Prostate gland (tissue), 2 donors: ENCODE measurements at regions not wholly inside any gene's neighbourhood (a gene's known extent, or its start where the extent isn't known, plus 50 kb on each side); places are given as distances from the start of the nearest gene placed in this dataset.

Experiments
- DNase-seq: peaks from one replicate; pipeline ENCODE4 v3.0.0-alpha.2; 2019; ENCODE audit warnings: low spot score
- H3K27ac ChIP-seq, 2 donors: fragments of 200-600 bp; sonication (generic); 2 replicates each; pipeline ENCODE4 v1.5.1; 2017 to 2019
- H3K27me3 ChIP-seq: fragments of 200-600 bp; sonication (generic); replicated peaks from 2 replicates; pipeline ENCODE4 v1.5.1; 2019; ENCODE audit not compliant: insufficient read depth
- H3K36me3 ChIP-seq, 2 donors: fragments of 200-600 bp; sonication (generic); 1 replicate in 1 of 2; 2 replicates in 1 of 2; pipeline versions ENCODE4 v1.5.1 to v1.8.1; 2017 to 2019
- H3K4me1 ChIP-seq: fragments of 200-600 bp; sonication (generic); replicated peaks from 2 replicates; pipeline ENCODE4 v1.5.1; 2019
- H3K4me3 ChIP-seq, 2 donors: fragments of 200-600 bp; sonication (generic); 2 replicates each; pipeline ENCODE4 v1.5.1; 2017 to 2019
- H3K9me3 ChIP-seq: fragments of 200-600 bp; sonication (generic); 2 replicates; pipeline ENCODE4 v1.5.1; 2017
- POLR2A ChIP-seq: fragments of 450-650 bp; IDR thresholded peaks from one replicate; pipeline ENCODE4 v1.6.1; 2016; ENCODE audit warnings: antibody characterized with exemption, mild to moderate bottlenecking
- POLR2AphosphoS5 ChIP-seq: sonication (generic); formaldehyde crosslinking; IDR thresholded peaks from one replicate; pipeline ENCODE4 v1.6.1; 2017; ENCODE audit warnings: antibody characterized with exemption
- WGBS: methylation state at CpG from one replicate; pipeline ENCODE4 v1.1.5; 2018; 5-methylcytosine and 5-hydroxymethylcytosine counted together
- intact Hi-C: fragments of 100-400 bp; cut with DNase I; formaldehyde crosslinking; loops from one replicate; pipeline ENCODE4 v1.14.2; 2022
- TF ChIP-seq, protein P1 (sequence below), 4 experiments: fragments of 200-600 bp in 2 of 4; fragments of 450-650 bp in 2 of 4; sonication (generic) in 2 of 4; IDR thresholded peaks; 1 replicate in 3 of 4; 2 replicates in 1 of 4; pipeline ENCODE4 v1.5.1; 2016 to 2019; ENCODE audit warnings: antibody characterized with exemption in 4 of 4, mild to moderate bottlenecking in 2 of 4, moderate library complexity in 2 of 4

DNA sequence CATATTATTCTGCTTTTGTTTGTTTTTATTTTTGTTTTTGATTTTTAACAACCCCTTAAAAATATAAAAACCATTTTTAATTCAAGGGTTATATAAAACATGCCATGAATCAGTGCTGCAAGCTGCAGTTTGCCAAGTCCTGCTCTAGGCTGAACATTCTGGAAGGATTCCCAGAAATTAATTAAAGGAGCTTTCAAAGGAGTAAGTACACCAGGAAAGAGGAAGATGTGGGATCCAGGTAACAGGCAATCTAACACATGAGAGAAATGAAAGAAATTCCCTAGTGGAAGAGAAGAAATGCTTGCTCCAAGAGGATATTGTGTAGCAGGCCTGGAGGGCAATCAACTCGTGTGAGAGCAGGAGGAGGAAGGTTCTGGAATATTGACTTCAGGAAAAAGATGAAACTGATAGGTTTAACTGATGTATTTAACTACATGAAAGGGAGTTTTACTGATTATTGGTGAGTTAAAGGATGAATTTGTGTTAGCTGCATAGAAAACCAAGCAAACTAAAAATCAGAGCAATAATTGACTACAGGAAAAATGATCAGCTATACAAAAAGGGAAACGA is 146.0 kb upstream of the PHACTR1 start:
- TF ChIP-seq, protein P1, sequence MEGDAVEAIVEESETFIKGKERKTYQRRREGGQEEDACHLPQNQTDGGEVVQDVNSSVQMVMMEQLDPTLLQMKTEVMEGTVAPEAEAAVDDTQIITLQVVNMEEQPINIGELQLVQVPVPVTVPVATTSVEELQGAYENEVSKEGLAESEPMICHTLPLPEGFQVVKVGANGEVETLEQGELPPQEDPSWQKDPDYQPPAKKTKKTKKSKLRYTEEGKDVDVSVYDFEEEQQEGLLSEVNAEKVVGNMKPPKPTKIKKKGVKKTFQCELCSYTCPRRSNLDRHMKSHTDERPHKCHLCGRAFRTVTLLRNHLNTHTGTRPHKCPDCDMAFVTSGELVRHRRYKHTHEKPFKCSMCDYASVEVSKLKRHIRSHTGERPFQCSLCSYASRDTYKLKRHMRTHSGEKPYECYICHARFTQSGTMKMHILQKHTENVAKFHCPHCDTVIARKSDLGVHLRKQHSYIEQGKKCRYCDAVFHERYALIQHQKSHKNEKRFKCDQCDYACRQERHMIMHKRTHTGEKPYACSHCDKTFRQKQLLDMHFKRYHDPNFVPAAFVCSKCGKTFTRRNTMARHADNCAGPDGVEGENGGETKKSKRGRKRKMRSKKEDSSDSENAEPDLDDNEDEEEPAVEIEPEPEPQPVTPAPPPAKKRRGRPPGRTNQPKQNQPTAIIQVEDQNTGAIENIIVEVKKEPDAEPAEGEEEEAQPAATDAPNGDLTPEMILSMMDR (IDR thresholded peaks at IDR 0.05) = no peak
- peak; percentile 25 for TF ChIP-seq POLR2AphosphoS5
- DNase-seq = no peak
- no peaks in the 10 kb centered on the region for H3K4me1 ChIP-seq
- no peak overlapping the region for H3K4me3 ChIP-seq
- no peaks in the 10 kb centered on the region for H3K36me3 ChIP-seq
- 49% methylated on average over 2 of the region's 2 CpGs for WGBS
- H3K27ac ChIP-seq = no peak overlapping the region
- no peaks in the 10 kb centered on the region for H3K27me3 ChIP-seq
- intact Hi-C loops = no loop called here
- no peaks in the 10 kb centered on the region for H3K9me3 ChIP-seq

DNA sequence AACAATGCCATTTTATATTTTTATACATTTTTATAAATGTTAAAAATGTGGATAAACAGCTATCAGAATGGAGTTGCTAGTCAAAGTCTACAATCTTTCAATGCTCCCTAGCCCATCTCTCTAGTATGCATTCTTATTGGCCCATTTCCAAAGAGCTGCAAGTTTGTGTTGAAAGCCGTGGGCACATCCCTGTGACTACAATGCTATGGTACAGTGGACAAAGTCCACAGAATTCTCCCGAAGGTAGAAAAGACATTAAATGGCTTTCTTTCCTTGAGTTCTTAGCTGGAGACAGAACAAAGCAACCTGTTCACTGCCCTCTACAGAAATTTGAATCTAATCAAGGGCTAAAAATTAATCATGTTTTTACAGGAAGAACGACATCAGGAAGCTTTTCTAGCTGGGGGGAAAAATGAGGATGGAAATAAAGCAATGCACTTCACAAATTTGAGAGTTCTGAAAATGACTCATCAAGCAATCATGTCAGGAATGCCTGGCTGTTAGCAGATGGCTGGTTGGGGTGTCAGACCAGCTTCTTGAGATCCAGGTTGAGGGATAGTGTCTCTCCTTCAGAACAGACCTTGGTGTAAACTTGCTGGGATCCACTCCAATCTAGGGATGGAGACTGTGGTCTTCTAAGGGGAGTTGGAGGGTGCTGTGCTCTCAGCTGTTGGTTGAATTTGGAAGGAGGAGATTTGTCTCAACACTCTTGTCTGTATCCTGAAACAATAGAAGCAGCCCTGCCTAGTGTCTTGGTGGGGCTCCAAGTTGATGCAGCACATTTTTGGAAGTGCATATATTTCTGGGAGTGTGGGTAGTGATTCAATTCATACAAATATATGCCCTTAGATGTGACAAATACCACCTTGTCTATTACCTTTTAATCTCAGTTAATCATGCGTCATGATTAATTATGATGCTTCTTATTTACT is 143.4 kb upstream of the PHACTR1 start:
- Histone ChIP-seq H3K36me3 (no peaks in the 10 kb centered on the region), H3K4me1 (no peaks in the 10 kb centered on the region), H3K4me3 (no peak overlapping the region), H3K27me3 (no peaks in the 10 kb centered on the region), H3K9me3 (no peaks in the 10 kb centered on the region), H3K27ac (no peak overlapping the region)
- WGBS = 48% methylated on average over 4 of the region's 4 CpGs
- intact Hi-C loops = no loop called here
- DNase-seq = no peak
- TF ChIP-seq POLR2AphosphoS5 = peak; percentile 21
- no peak for TF ChIP-seq POLR2A

DNA sequence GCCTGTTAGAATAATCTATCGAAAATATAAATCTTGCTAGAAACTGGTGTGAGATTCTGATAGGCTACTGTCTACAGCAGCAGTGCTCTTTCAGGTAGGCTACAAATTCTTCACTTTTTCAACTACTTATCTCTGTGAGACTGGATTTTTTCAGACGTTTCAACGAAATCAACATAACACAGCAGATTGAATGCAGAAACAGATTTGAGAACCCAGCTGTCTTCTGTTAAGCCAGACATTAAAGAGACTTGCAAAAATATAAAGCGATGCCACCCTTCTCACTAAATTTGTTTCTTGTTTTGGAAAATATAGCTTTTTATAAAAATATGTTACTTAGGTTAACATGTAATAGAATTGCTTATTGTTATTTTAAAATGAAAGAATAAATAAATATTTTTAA is 140.6 kb upstream of the PHACTR1 start:
- no peak for DNase-seq
- WGBS = 83% methylated on average over 4 of the region's 4 CpGs
- no peaks in the 10 kb centered on the region for H3K36me3 ChIP-seq
- TF ChIP-seq, protein P1 (IDR thresholded peaks at IDR 0.05) = no peak
- no peak for TF ChIP-seq POLR2A
- no peak for TF ChIP-seq POLR2AphosphoS5
- H3K27me3 ChIP-seq = no peaks in the 10 kb centered on the region
- H3K27ac ChIP-seq = no peak overlapping the region
- H3K9me3 ChIP-seq = no peaks in the 10 kb centered on the region
- H3K4me3 ChIP-seq = no peak overlapping the region
- H3K4me1 ChIP-seq = no peaks in the 10 kb centered on the region
- intact Hi-C loops = no loop called here

DNA sequence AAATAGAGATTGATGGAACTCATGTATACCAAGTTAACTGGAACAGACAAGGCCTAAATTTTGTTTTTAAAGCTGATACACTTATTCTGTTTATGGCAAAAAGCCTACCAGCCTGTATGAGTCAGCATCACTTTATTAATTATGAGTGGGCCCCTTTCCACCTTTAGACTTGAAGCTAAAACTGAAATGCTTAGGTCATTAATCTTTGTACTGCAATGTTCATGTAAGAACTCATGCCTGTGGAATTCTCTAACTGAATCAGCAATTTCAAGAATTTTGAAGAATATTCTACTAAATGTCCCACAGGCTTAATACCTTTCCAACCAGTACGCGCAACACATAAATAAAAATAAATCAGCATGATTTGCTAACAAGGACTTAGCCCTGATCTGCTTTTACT is 140.2 kb upstream of the PHACTR1 start:
- H3K9me3 ChIP-seq = no peaks in the 10 kb centered on the region
- WGBS = 92% methylated on average over 2 of the region's 2 CpGs
- no peaks in the 10 kb centered on the region for H3K36me3 ChIP-seq
- H3K27ac ChIP-seq = no peak overlapping the region
- H3K4me1 ChIP-seq = no peaks in the 10 kb centered on the region
- H3K27me3 ChIP-seq = no peaks in the 10 kb centered on the region
- intact Hi-C loops = no loop called here
- no peak for DNase-seq
- H3K4me3 ChIP-seq = no peak overlapping the region
- TF ChIP-seq, protein P1 (IDR thresholded peaks at IDR 0.05) = no peak
- TF ChIP-seq POLR2A (no peak), POLR2AphosphoS5 (no peak)

DNA sequence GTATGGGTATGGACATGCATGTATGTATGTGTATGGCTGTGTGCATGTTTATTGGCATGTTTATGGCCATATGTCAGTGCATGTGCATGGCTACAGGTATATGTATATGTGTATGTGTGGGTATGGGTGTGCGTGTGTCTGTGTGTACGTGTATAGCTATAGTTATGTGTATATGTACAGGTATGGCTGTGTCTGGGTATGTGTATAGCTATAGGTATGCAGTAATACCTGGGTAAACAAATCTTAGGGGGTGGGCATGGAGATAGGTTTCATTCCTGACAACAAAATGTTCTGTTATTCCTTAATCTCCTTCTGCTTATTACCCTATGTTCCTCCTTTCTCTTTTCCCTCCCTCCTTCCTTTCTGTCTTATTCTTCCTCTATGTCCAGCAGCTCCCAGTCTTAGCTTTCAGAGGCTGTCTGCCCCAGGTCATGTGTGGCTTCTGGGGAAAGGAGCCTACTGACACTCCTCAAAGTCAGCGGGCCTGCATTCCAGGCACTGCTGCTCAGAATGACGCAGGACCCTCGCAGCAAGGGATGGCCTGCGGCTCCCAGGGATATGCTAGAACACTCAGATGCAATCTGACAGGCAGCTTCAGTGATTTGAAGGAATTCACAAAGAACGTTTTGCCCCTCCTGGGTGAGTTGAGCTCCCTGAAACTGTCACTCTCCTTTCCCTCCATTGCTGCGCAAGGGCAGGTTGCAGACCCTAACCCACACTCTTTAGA is 139.3 kb upstream of the PHACTR1 start:
- no peak overlapping the region for H3K27ac ChIP-seq
- intact Hi-C loops = no loop called here
- WGBS = 83% methylated on average over 8 of the region's 8 CpGs
- no peaks in the 10 kb centered on the region for H3K9me3 ChIP-seq
- TF ChIP-seq POLR2AphosphoS5 (no peak), POLR2A (no peak)
- TF ChIP-seq, protein P1 (IDR thresholded peaks at IDR 0.05) = no peak
- no peaks in the 10 kb centered on the region for H3K4me1 ChIP-seq
- no peaks in the 10 kb centered on the region for H3K36me3 ChIP-seq
- H3K27me3 ChIP-seq = no peaks in the 10 kb centered on the region
- no peak overlapping the region for H3K4me3 ChIP-seq
- no peak for DNase-seq
